Fibroblast of lung (primary cell): ENCODE measurements at regions not wholly inside any gene's neighbourhood (a gene's known extent, or its start where the extent isn't known, plus 50 kb on each side); places are given as distances from the start of the nearest gene placed in this dataset.

Source experiments
- DNase-seq, 2 donors: peaks; one replicate each; pipeline versions ENCODE4 v3.0.0 to v3.0.0-alpha.2; 2010; ENCODE audit warnings: low read depth in 2 of 2
- H2AFZ ChIP-seq: 2 replicates; pipeline ENCODE4 v1.5.1; 2012; ENCODE audit warnings: low read length, control low read depth, inconsistent platforms
- H3K27ac ChIP-seq: 2 replicates; pipeline ENCODE4 v1.5.1; 2011; ENCODE audit warnings: low read length, control low read depth; ENCODE audit not compliant: insufficient read depth
- H3K27me3 ChIP-seq: 2 replicates; pipeline ENCODE4 v1.5.1; 2011; ENCODE audit warnings: mild to moderate bottlenecking, low read length; ENCODE audit not compliant: control insufficient read depth, insufficient read depth
- H3K36me3 ChIP-seq: 2 replicates; pipeline ENCODE4 v1.5.1; 2011; ENCODE audit warnings: low read length; ENCODE audit not compliant: control insufficient read depth, insufficient read depth
- H3K4me1 ChIP-seq: 2 replicates; pipeline ENCODE4 v1.5.1; 2011; ENCODE audit warnings: low read length; ENCODE audit not compliant: control insufficient read depth, insufficient read depth; ENCODE audit errors: extremely low read depth
- H3K4me2 ChIP-seq: 2 replicates; pipeline ENCODE4 v1.5.1; 2011; ENCODE audit warnings: low read length, control low read depth; ENCODE audit not compliant: insufficient read depth; ENCODE audit errors: extremely low read depth
- H3K4me3 ChIP-seq, 4 experiments: fragments of 200-600 bp in 1 of 4; sonication (generic) in 1 of 4; replicated peaks in 1 of 4; 2 replicates each; pipeline ENCODE4 v1.5.1; 2011 to 2016; ENCODE audit warnings: low read length in 4 of 4, low read depth in 3 of 4, mild to moderate bottlenecking in 3 of 4, control low read depth in 2 of 4, inconsistent platforms in 1 of 4, mixed read lengths in 1 of 4; ENCODE audit not compliant: insufficient read depth in 1 of 4; ENCODE audit errors: control extremely low read depth in 1 of 4
- H3K79me2 ChIP-seq: 2 replicates; pipeline ENCODE4 v1.5.1; 2012; ENCODE audit warnings: mild to moderate bottlenecking, low read length, inconsistent platforms; ENCODE audit not compliant: control insufficient read depth, insufficient read depth
- H3K9ac ChIP-seq: 2 replicates; pipeline ENCODE4 v1.5.1; 2011; ENCODE audit warnings: mild to moderate bottlenecking, low read length, control low read depth; ENCODE audit not compliant: insufficient read depth
- H3K9me3 ChIP-seq: 2 replicates; pipeline ENCODE4 v1.5.1; 2012; ENCODE audit warnings: low read depth, low read length; ENCODE audit not compliant: control insufficient read depth, insufficient read depth
- H4K20me1 ChIP-seq: 2 replicates; pipeline ENCODE4 v1.5.1; 2011; ENCODE audit warnings: low read length; ENCODE audit not compliant: control insufficient read depth, insufficient read depth; ENCODE audit errors: extremely low read depth
- EZH2 ChIP-seq: IDR thresholded peaks from 2 replicates; pipeline ENCODE4 v1.5.1; 2012; ENCODE audit warnings: low read length, control low read depth, mild to moderate bottlenecking; ENCODE audit errors: missing control alignments
- TF ChIP-seq, protein P1 (sequence below), 2 donors: IDR thresholded peaks in 1 of 2; conservative IDR thresholded peaks in 1 of 2; 1 replicate in 1 of 2; 2 replicates in 1 of 2; pipeline ENCODE4 v1.5.1; 2011 to 2012; ENCODE audit warnings: low read length in 2 of 2, control low read depth in 1 of 2, inconsistent platforms in 1 of 2, low read depth in 1 of 2, mild to moderate bottlenecking in 1 of 2

DNA sequence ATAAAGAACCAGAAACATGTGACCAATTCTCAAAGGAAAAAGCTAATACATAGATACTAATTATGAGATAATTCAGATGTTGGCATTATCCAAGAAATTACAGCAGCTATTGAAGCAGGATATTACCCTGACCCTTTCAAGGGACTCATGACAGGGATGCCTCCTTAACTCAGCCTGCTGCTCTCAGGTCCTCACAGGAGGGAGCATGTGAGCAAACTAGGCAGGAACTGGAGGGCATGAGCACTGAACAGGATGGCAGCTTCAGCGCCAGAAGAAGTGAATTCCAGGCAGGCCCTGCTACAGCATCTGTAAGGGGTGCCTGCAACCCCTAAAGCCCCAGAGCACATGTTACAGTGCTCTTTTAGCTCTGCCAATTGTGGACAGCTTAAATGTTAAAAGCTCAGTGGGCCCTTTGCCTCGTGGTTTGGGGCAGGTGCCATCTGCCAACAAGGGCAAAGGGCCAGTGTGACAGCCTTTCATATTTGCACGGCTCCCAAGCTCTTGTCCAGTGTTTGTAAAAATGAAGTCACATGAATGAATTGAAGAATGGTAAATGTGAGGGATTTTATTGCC lies 464.7 kb upstream of the COX7C start:
- Histone ChIP-seq H3K4me3 (no peak overlapping the region), H3K9me3 (no peaks in the 10 kb centered on the region), H3K4me2 (no peak overlapping the region), H3K27ac (no peak overlapping the region), H4K20me1 (no peaks in the 10 kb centered on the region), H3K79me2 (no peaks in the 10 kb centered on the region), H3K9ac (no peak overlapping the region), H2AFZ (no peak overlapping the region), H3K36me3 (no peaks in the 10 kb centered on the region), H3K4me1 (no peaks in the 10 kb centered on the region), H3K27me3 (no peaks in the 10 kb centered on the region)
- DNase-seq = no peak
- TF ChIP-seq EZH2 = no peak
- TF ChIP-seq, protein P1, sequence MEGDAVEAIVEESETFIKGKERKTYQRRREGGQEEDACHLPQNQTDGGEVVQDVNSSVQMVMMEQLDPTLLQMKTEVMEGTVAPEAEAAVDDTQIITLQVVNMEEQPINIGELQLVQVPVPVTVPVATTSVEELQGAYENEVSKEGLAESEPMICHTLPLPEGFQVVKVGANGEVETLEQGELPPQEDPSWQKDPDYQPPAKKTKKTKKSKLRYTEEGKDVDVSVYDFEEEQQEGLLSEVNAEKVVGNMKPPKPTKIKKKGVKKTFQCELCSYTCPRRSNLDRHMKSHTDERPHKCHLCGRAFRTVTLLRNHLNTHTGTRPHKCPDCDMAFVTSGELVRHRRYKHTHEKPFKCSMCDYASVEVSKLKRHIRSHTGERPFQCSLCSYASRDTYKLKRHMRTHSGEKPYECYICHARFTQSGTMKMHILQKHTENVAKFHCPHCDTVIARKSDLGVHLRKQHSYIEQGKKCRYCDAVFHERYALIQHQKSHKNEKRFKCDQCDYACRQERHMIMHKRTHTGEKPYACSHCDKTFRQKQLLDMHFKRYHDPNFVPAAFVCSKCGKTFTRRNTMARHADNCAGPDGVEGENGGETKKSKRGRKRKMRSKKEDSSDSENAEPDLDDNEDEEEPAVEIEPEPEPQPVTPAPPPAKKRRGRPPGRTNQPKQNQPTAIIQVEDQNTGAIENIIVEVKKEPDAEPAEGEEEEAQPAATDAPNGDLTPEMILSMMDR (conservative IDR thresholded peaks at IDR 0.05 in 1 of 2, IDR thresholded peaks at IDR 0.05 in 1 of 2; ENCODE audit: low read depth in 1 of 2, low read length in 2 of 2) = no peak

GRCh38 chr5:86155796-86156195 lies 461.9 kb upstream of the COX7C start:
- no peak overlapping the region for H3K4me3 ChIP-seq
- H2AFZ ChIP-seq = no peak overlapping the region
- H3K9me3 ChIP-seq = no peaks in the 10 kb centered on the region
- DNase-seq = no peak
- no peak overlapping the region for H3K9ac ChIP-seq
- no peak overlapping the region for H3K27ac ChIP-seq
- H3K4me2 ChIP-seq = no peak overlapping the region
- H3K36me3 ChIP-seq = no peaks in the 10 kb centered on the region
- no peak for TF ChIP-seq EZH2
- TF ChIP-seq, protein P1 (conservative IDR thresholded peaks at IDR 0.05 in 1 of 2, IDR thresholded peaks at IDR 0.05 in 1 of 2; ENCODE audit: low read depth in 1 of 2, low read length in 2 of 2) = no peak
- no peaks in the 10 kb centered on the region for H3K27me3 ChIP-seq
- no peaks in the 10 kb centered on the region for H3K4me1 ChIP-seq
- no peaks in the 10 kb centered on the region for H3K79me2 ChIP-seq
- no peaks in the 10 kb centered on the region for H4K20me1 ChIP-seq

DNA sequence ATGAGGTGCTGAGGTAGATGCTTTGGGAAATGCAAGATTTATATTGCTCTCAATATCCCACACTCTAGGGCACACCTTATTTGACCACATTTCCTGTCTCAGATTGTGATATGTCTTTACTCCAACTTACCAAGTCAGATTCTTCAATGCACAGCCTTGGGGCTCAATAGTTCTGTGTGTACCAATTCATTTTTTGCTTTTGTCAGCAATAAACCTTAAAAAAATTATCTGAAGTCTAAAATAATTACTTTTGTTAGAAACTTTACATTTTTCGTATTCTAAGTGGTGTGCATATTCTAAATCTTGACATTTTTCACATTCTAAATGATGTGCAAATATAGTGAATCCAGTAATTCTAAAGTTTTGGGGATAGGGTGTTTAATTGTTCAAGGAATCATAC lies 447.5 kb upstream of the COX7C start:
- no peak for TF ChIP-seq EZH2
- TF ChIP-seq, protein P1 (conservative IDR thresholded peaks at IDR 0.05 in 1 of 2, IDR thresholded peaks at IDR 0.05 in 1 of 2; ENCODE audit: low read depth in 1 of 2, low read length in 2 of 2) = no peak
- no peak overlapping the region for H2AFZ ChIP-seq
- no peak overlapping the region for H3K4me3 ChIP-seq
- no peaks in the 10 kb centered on the region for H4K20me1 ChIP-seq
- no peak overlapping the region for H3K9ac ChIP-seq
- no peak for DNase-seq
- H3K79me2 ChIP-seq = no peaks in the 10 kb centered on the region
- no peak overlapping the region for H3K4me2 ChIP-seq
- H3K9me3 ChIP-seq = no peaks in the 10 kb centered on the region
- H3K4me1 ChIP-seq = no peaks in the 10 kb centered on the region
- no peak overlapping the region for H3K27ac ChIP-seq
- H3K27me3 ChIP-seq = no peaks in the 10 kb centered on the region
- no peaks in the 10 kb centered on the region for H3K36me3 ChIP-seq
